PC-9 (cell line): ENCODE measurements at regions not wholly inside any gene's neighbourhood (a gene's known extent, or its start where the extent isn't known, plus 50 kb on each side); places are given as distances from the start of the nearest gene placed in this dataset.

Experiments used
- CTCF ChIP-seq: fragments of 200-600 bp; sonication (generic); conservative IDR thresholded peaks from 2 replicates; pipeline ENCODE4 v1.6.1; 2017; ENCODE audit warnings: mixed run types, antibody characterized with exemption, mild to moderate bottlenecking, moderate library complexity
- EZH2 ChIP-seq: fragments of 200-600 bp; sonication (generic); IDR thresholded peaks from 2 replicates; pipeline ENCODE4 v1.8.0; 2017; ENCODE audit warnings: antibody characterized with exemption, low read depth

DNA sequence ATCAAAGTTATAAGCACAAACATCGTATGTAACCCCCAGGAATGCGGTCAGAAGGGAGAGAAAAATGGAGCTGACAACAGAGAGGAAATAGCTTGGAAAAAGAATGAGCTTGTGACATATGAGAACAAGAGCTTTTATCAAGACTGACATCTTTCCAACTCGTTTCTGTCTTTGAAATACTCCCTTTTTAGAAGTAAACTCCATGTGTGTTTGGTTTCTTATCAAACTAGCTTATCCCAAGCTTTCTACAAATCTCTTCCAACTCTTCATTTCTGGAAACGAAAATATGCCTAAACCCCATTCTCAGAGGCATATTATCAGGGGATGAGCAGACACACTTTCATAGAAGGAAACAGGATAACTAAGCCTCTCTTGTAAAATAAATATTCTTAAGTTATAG lies 235.4 kb downstream of the NAF1 start:
- no peak for TF ChIP-seq CTCF
- no peak for TF ChIP-seq EZH2
